NCI-H2171 (cell line): ENCODE measurements at regions not wholly inside any gene's neighbourhood (a gene's known extent, or its start where the extent isn't known, plus 50 kb on each side); places are given as distances from the start of the nearest gene placed in this dataset.
A peak's percentile ranks its signal among the peaks of the same experiment; 100 is the strongest.

Experiments
- DNase-seq: peaks from one replicate; lab custom pipeline; 2025; lab: John Stamatoyannopoulos, UW

DNA sequence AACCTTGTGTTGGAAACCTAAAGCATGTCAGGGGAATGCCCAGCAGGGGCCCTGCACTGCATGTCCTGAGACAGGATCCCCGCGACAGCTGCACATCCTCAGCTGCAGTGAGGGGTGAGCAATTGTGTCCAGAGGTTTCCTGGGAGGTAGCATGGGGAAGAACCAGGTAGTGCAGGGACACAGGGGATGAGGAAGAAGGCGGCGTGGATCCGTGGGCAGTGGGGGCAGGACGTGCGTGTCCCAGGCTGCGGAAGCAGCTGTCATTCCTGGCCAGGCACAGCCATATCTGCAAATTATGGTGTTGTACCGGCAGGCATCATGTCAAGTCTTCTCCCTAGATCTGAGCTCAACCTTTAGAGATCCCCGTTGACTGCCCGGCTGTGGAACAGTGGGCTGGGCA, 238.2 kb upstream of the MYT1L start:
- DNase-seq, result no peak

DNA sequence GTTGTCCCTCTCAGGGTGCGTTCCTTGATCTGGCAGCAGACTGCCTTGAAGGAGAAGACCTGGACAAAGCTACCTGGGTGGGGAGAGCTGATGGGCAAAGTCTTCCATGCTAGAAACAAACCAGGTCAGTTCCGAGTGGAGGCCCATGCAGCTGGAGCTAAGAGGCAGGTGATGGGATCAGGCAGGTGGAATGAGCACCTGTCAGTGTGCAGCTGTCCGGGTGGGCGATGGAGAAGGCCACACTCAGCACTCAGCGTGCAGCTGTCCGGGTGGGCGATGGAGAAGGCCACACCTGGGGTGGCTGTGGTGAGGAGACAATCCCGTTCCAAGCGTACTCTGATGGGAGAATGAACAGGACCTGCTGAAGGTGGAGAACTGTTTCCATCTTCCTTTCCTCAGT, 237.3 kb upstream of the MYT1L start:
- no peak for DNase-seq

DNA sequence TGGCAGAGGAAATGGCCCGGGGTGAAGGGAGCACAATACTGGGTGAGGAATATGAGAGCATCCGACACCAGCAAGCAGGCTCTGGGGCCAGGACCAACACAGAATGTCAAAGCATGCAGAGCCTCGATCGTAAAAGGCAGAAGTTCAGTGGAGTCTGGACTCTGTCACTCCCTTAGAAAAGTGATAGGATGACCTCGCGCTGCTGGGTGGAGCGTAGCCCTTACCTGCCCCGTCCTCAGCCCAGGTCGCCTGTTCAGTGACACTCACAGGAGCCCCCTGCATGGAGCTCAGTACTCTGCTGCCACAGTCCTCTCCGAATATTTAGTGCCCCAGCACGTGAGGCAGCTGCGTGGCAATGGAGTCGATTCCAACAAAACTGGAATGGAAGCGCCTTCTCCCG, 236.7 kb upstream of the MYT1L start:
- no peak for DNase-seq

DNA sequence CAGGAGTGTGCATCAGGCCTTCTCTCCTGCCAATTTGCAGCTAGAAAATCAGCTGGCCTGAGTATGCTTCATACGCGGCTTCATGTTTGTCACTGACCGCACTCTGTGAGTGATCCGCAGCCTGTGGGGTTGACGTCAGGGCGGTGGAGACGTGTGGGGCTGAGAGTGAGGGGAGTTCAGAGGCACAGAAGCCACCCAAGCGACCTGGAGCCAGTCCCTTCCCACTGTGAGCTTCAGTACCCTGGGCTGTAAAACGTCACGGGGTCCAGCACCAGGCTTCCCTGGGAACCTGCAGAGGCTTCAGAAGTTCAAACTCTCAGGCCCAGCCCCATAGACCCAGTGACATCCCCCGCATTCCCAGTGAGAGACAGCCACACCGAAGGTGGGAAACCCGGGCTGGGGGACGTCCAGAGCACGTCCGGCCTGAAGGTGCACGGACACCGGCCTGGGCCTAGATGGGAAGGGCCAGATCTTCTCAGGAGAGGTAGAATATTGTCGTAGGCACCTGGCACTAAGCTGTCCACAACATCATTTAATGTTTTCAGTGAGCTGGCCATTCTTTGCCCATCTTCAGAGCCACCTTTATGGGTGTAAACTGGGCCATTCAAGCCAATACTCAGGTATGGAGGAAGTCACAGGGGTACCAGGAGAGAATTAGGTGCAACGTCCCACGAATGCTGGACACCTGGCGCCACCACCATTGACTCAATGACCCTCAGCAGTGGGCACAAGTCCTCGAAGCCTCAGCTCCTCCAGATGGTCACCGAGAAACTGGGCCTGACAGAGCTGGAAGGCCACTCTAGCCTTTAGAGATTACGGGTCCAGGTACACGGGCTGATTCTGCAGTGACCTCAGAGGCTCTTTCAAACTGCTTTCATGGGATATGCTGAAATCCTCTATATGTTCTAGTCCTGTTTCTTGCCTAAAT, 235.6 kb upstream of the MYT1L start:
- DNase-seq, result no peak

DNA sequence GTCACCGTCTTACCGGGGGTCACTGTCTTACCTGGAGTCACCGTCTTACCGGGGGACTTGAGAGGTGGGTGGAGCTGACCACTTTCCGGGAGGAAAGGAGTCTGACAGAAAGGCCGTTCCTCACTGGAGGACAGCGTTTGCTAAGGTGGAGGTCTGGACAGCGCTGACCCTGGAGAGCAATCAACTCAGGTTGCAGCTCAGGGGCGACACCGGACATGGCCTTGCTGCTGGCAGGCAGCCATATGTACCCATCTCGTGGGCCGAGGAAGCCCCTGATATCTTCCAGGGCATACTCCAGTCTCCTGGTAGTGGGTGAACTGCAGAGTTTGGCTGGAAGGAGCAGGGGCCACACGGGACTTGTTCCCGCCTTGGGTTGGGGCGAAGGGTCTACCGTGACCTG, 234.6 kb upstream of the MYT1L start:
- no peak for DNase-seq

DNA sequence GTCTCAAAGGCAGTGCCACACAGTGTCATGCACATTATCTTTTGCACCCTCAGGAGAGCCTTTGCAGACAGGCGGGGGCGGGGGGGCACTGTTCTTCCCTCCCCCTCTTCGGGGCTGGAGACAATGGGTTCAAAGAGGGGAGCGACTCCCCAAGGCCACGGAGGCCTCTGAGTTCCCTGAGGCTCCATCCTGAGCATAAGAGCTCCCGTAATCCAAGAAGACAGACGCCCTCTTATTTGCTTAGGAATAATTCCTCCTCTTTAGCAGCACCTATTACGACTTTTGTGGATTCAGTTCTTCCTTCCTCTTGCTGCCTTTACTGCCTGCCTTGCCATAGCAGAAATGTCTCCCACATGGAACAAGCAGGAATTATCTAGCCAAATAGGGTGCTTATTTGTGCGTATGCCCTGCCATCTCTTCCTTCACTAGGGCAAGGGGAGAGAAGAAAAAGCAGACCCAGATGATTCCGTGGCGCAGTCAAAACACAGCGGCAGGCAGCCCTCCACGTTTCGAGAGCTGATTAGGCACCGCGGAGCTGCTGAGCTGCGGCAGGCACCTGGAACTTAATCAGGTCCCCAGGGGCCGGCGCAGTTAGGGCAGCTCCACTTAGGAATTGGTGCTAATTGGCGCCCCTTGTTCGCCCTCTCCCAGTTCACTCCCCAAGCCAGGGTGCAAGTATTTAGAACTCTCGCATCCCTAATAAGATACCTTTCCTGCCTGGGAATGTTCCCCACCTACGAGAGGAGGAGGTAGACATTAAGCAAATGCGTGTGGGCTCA, 233.4 kb upstream of the MYT1L start:
- peak; percentile 92 for DNase-seq

DNA sequence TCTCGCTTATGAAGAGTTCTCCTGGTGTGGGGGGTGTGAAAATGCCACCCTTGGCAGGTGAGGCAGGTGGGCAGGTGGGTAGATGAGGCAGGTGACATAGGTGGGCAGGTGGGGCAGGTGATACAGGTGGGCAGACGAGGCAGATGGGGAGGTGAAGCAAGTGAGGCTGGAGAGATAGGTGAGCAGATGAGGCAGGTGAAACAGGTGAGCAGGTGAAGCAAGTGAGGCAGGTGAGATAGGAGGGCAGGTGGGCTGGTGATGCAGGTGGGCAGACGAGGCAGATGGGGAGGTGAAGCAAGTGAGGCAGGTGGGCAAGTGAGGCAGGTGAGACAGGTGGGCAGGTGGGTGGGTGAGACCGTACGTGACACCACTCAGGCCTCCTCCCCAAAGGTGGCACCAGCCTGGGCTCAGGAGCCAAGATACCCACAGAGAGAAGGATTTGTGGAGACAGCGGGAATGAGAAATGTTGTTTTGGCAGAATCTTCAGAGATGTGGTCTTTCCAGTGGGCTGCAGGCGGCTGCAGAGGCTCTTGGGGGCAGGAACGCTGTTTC, 232.3 kb upstream of the MYT1L start:
- no peak for DNase-seq

DNA sequence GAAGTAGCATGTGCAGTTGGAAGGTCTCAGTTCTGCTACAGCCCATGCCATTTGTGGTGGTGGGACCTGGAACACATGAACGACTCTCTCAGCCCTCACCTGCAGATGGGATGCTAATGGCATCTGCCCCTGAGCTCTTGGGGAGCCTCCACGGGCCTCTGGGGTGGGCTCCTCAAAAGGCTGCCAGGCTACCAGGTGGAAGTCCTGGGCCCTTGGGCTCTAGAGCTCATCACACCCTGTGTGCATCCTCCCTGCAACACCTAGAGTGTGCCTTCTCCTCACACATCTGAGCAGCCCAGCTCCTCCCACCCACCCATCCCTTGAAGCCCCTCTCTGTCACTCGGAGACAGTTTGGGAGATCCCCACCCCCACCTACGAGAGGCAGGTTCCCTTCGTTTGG, 231.8 kb upstream of the MYT1L start:
- no peak for DNase-seq

DNA sequence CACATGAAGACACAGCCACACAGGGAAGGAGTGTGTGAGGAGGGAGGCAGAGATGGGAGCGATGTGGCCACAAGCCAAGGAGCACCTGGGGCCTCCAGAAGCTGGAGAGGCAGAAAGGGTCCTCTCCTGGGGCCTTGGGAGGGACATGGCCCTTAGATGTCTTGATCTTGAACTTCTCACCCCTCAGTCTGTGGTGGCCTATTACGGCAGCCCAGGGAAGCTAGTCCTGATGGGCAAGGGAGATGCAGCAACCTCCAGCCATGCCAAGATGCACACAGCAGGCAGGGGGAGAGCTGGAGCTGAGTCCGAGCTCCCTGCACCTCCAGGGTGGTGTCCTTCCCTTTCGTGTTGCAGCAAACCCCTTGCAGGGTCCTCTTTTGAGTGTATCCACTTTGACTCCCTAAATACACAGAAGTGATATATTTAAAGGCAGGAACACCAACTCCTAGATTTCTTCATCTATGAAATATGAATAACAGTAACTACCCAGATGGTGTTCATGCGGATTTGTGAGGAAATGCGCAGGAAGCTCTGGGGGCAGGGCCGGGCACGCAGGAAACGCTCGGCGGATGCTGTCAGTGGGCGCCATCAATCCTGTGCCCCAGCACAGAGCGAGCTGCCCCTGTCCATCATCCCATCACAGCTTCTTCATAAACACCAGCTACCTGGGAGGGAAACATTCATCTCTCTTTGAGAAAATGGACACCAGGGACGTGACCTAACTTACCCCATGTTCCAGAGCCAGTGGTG, 230.4 kb upstream of the MYT1L start:
- no peak for DNase-seq

DNA sequence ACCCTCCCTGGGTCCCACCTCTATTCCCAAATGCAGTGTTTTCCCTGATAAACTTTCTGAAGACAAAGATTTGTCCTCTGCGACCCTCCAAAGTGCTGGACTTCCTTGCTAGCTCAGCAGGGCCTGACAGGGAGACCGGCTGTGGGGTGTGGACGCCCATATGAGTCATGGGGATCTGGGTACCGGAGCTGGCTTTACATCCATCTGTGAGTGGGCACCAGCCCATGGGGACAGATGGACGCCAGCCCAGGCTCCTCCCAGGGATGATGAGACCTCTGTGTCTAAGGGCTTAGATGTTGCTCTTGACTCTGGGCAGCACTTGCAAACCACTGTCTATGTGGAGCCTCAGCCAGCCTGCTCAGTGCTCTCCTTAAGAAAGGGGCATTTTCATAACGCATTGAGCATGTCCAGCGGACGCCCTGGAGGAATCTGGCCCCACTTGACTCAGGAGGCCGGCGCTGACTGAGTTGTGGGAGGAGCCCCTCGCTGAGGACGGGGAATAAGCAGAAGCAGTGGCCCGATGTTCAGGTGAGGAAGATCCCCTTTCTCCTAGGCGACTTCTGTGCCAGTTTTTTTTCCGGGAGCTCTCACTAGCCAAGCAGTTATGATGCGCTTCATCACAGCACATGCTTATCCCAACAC, 229.4 kb upstream of the MYT1L start:
- no peak for DNase-seq

DNA sequence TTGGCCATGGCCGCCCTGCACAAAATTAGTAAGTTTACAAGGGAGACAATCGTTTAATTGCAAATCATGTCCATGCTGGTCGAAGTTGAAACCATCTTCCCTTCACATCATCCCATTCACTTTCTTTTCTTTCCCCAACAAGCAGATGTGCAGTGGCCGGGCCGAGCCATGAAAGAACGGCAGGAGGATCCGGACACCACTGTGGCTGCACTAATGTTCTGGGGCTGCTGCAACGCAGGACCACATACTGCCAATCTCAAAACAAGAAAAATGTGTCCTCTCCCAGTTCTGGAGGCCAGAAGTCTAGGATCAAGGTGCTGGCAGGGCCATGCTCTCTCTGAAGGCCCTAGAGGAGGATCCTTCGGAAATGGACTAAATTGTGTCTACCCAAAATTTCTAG, 227.4 kb upstream of the MYT1L start:
- no peak for DNase-seq

DNA sequence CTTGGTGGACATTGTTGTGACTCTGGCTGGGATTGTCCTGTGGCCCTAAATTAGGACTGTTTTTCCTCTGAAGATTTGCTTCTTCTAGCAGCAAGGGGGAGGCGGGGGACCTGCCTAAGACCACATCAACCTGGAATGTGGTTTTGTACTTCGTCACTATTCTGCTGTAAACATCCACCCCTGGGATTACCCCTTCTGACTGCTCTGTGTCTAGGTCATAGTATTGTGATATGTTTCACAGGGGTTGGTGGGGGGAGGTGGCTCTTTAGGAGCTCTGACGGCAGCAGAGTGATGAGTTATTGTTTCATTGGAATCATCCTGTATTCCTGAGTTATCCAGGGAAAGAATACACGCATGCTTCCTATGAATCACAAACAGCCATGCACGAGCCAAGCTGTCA, 226.4 kb upstream of the MYT1L start:
- no peak for DNase-seq

DNA sequence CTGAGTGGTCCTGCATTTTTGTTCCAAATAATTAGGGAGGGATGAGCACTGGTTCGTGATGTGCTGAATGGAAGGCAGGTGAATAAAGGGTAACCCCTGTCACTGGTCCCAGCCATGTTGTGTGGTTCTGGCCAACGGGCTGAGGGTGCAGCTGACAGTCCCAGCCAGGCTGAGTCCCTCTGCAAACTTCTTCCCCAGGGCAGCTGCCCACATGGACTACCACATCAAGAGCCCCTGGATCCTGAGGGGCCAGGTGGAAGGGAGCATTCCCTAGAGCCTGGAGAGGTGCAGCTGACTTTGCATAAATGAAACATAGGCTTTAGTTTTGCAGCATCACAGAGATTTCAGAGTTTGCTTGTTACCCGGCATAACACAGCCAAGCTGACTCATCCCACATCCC, 219.8 kb upstream of the MYT1L start:
- no peak for DNase-seq

DNA sequence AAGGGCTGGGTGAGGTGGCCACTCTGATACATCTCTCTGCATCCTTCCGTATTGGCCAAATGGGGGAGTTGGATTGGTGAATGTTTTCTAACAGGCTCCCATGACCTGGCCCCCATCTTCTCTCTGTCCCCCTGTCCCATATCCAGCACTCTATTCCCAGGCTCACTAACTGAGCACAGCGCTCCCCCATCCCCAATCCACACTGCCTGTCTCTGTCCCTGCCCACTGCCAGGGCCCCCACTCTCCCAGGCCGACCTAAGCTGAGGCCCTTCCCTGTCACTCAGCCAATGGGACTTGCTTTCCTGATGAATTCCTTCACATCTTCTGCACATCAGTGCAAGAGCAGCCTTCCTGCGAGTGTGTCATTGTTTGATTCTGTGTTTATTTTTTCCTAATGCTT, 216.8 kb upstream of the MYT1L start:
- DNase-seq, result no peak

DNA sequence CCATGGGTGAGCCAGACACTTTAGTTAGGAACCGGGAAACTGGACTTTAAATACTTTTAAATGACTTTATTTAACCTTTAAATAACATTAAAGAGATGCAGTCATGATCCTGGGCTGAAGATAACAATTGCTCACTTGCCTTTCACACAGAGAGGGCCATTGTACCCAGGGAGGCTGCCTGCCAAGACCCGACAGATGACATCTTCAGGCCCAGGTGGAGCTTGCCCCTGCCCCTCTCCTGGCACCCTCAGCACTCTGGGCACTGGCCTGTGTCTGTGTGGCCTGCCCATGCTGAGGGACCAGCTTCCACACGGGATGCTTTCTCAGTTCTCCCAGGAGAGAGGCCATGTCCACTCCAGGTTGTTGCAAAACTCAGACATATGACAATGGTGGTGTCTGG, 216.4 kb upstream of the MYT1L start:
- DNase-seq, result no peak

DNA sequence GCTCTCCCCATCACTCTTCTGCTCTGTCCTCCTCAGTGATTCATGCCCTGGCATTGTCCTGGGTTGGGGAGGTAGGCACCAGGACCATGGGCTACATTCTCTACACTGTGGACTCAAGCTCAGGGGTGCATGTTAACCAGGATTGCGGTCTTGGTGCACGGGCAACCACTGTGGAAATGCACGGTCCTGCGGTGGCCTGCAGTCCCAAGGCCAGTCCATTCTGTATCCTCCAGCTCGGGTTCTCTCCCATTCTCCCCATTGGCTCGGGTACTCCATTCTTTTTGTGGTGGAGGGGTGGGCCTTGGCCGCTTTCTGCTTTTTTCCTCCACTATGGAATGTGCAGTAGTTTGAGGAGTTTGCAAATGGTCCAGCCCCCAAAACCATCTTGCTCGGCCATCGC, 215.0 kb upstream of the MYT1L start:
- DNase-seq, result no peak

DNA sequence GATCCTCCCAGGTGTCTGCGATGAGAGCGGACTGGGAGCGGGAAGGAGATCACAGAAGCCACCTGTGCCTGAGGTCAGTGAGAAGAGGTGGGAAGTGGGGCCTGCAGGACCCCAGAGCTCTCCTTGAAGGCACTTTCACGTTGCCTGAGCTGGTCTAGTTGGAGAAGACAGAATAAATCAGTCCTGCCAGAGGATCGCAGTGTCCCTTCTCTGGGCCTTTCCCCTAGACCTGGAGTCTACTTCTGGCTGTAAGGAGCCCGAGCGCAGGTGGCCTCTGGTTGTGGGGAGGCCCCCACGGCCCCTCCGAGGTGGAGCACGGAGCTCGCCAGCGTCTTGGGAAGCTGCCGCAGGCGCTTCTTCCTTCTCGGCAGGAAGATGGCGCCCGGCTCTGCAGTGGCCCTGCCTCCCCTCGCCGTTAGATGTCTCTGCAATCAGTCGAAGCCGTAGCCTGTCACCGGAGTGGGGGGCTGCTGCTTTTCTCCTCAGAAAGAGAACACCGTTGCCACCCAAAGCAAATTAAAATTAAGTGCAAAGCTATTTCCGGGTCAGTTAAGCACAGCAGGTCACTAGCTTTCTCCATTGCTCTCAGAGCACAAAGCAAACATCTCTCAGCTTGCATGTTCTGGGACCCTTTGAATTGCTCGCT, 212.0 kb upstream of the MYT1L start:
- DNase-seq, result no peak

DNA sequence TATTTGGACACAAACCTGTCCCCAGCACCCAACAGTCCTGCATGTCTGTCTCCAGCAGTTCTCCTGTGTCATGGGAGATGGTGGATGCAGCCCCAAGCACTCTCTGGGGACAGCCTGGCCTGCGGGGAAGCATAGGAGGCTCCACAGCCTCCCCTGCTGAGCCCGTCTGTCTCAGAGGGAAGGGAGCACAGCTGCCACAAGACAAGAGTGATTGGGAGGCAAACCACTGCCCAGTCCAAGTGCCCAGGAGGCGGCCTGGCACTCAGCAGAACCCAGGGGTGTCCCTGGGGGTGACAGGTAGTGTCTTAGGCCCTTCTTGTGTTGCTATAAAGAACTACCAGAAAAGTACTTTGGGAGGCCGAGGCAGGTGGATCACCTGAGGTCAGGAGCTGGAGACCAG, 211.2 kb upstream of the MYT1L start:
- DNase-seq, result no peak

DNA sequence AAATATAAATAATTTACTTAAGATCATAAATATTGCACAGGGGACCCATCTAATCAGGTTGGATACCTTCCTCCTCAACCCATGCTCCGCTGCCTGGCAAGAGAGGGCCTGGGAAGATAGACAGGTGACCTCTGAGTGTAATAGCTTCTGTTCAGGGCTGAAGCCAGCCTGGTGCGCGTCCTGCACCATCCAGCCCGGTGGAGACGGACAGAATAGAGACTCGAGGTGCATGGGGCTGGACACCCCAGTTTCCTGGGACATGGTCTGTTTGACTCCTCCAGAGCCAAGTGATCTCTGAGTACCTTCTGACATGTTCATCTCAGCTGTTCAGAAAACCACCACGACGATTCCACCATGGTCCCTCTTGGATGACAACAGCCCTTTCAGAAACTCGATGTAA, 209.3 kb upstream of the MYT1L start:
- DNase-seq, result no peak

DNA sequence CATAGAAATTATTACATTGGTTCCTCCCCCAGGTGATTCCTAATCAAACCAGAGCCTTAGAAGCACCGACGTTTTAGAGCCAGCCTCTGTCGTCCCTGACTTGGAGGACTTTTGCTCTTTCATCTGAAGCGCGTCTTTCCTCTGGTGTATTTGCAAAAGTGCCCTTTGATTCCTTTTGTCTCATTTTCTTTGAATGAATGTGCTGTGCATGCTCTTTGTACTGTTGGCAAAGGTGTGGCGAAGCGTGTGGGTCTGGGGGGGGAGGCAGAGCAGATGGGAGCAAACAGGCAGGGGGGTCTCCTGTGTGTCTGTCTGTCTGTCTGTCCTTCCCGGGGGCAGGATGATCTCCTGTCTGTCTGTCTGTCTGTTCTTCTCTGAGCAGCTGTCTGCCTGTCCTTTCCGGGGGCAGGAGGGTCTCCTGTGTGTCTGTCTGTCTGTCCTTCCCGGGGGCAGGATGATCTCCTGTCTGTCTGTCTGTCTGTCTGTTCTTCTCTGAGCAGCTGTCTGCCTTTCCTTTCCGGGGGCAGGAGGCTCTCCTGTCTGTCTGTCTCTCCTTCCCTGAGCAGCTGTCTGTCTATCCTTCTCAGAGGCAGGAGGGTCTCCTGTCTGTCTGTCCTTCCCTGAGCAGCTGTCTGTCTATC, 205.5 kb upstream of the MYT1L start:
- DNase-seq, result no peak

DNA sequence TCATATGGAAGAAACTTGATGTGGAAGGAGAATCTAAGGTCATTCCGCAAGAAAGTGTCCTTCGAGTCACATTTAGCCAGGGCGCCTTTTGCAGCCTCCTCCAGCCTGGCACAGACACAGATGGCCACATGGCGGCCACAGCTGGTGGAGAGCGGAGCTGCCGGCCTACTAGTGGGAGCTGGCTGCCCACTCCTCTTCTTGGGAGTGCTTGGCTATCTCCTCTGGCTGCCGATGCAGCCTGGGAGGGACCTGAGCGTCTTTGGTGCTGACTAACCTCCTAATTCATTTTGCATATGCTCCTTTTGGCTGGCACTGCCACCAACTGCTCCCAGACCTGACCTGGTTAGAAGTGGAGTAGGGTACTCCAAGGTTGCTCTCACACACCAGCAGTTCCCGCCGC, 199.3 kb upstream of the MYT1L start:
- DNase-seq, result no peak
